GM18502 (cell line): ENCODE measurements at regions not wholly inside any gene's neighbourhood (a gene's known extent, or its start where the extent isn't known, plus 50 kb on each side); places are given as distances from the start of the nearest gene placed in this dataset.

Experiments used
- ATAC-seq: cut with Tn5 transposase; IDR thresholded peaks from one replicate; pipeline ENCODE4 v1.9.1; 2021; ENCODE audit warnings: mild to moderate bottlenecking; ENCODE audit not compliant: unreplicated experiment, poor library complexity

DNA sequence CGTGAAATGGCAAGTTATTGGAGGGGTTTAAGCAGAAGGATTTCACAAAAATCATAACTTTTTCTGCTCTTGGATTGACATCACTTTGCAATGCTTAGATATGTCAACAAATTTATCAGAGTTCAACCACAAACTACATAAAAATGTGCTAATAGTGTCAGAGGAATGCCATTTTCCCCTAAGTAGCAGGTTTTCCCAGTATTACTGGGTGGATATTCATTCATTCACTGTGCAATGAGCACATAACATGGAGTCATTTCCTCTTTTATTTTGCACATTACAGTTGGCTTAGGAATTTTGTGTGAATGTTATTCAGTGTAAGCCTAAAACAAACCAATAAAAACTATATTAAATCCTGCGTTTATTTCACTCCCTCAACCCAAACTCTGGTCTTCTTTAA is 537.3 kb upstream of the MCTP2 start:
- ATAC-seq: no peak

DNA sequence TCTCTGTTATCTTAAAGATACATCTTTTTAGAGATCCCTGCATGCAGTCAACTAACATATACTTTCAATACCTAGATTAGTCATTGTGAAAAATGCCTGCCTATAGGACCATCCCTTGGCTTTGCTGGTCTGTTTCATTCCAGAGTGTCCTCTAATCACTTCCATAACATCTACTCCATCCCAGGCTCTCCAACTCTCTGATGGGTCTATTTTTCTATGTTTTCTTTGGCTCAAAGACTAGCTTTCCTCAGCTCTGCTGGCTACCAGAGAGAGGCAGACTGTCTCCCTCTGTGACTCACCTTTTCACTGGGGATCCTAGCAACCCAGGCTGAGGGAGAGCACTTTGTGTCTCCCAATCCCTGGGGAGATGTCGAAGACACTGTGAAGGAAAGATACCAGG is 547.7 kb upstream of the MCTP2 start:
- no peak for ATAC-seq

DNA sequence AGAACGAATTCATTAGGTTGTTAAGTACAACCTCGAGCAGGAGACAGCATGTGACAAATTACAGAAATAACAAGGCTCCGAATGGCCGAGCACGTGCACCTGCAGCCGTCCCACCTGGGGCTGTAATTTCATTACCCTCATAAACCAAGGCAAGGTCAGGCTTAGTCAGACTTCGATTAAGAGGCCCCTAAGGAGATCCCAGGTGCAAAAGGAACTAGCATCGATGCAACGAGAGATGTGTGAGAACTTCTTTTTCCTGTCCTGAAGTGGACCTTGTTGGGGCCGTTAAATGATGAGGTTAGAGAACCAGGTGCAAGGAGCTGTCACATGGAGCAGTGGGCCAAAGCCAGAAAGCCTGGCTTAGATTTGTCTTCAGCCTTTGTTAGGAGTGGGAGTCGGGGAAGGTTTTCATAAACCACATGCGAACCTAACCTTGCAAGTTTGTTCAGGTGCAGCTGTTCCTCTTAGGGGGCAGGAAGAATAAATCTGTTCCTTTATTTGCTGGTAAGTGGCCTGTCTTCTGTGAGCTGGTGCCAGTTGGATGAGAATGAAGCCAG is 559.9 kb upstream of the MCTP2 start:
- ATAC-seq: no peak

DNA sequence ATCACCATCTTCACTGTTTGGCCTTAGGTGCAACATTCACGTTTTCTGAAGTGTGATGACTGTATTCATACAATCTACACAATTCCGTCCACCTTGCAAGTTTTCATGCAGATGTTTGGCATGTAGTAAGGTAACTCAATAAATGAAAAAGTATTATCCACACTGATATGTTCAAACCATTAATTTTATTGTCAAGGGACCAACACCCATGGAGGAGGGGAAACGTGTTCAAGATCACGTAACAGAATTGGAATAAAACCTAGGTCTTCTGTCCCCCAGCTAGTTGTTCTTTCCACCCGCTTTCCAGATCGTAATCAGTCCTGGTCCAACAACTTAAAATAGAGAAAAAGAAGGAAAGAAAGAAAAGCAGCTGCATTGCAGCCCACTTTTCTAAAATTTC is 560.4 kb upstream of the MCTP2 start:
- no peak for ATAC-seq

DNA sequence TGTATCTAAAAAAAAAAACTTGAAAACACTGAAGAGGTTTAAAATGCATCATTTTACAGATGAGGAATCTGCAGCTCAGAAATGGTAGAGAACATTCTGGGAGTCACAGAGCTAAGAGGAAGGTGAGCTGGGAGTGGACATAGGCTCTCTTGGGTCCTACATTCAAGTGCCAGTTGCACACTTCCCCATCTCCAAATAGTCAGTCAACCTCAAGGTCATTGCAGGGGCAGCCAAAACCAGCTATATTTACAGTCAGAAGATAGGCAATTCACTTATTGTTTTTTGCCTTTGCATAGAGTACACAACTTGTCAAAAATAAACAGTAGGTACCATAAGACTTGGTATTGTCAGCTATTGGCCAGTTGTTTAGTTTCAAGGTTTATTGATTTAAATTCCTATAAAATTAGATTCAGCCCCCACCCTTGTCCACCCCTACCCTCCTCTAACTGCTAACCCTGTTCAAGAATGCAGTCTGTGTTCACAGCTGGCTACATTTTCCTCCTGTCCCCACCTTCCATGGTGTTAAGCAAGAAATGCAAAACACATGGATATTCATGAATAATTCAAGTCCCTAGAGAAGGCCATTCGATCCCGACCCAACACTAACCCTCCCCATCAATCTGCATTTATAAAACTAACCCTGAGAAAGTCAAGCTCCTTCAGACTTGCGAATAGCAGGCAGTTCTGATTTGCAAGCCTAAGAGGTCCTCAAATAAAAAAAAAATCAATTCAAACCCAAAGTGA is 567.0 kb upstream of the MCTP2 start:
- ATAC-seq: no peak

DNA sequence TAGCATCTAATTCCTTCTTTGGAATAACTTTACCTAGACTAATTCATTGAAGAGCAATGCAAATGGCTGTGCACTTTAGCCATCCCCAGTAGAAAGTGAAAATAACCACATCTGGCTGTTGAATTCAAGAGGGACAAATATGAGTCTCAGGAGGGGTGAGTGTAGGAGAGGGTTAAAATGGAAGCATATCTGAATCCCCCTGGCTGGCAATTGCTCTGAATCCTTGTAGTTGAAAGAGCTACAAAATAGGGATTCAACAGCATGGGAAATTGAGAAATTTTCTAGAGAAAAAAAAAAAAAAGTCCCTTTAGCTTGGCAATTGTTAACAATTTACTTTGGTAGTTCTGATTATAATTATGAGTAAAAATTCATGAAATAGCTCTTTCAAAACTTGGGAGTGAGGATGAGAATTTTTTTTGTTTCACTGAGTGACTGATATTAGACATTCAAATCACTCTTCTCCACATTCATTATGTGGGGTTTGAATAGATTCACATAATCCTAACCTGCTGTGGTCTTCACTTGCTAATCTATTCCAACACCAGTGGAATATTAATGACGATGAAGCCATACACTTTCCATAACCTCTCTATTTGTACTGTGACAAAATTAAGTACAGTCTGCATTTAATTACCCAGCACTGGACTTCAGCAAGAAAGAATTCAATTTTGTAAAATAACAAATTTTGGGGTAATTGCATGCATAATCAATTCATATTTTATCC is 569.0 kb upstream of the MCTP2 start:
- ATAC-seq: no peak

DNA sequence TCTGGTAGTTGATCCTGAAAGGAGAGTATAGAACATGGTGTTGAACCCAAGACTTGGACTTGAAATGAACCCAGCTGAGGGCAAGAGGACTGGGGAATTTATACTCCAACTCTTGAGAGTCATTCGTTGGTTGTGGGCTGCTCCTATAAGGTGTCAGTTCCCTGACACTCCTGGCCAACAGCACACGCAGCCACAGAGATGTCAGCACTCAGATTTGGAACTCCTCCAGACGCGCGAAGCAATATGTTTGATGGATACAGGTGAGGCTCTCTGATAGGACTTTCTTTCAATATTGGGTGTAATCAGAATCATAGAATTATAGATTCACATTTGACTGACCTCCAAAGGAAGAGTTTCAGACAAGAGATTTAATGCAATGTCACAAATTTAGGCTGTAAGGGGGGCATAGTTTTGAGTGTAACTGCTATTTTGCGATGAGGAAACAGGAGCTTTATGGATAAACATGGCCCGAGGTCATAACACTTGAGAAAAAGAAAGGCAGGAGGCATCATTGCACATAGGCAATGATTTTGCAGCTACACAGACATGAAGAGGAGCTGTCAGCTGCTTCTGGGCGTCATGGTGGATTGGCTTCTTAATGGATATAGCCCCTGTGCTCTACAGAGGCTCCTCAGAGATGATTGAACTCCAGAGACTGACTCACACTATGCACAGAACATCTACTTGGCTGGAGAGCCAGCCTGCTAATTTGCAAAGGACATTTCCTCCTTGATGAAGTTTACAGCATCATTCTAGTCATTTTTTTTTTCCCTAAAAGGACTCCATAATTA is 569.2 kb upstream of the RGMA start:
- no peak for ATAC-seq

DNA sequence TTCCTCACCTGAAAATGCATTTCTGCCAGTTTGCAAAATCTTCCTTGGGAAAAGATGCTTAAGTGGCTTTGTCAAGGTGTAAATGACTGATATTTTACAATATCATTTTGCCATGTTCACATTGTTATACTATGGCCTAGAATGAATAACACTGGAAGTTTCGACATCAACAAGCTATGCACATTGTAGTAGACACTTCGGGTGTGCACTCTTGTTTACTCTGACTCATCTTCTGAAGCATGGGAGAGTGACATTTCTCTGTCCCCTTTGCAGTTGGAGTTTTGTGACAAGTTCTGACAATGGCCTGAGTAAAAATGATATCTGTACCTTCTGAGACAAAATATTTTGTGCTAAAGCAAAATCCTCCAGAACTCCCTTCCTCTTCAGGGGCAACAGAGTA is 567.0 kb upstream of the RGMA start:
- ATAC-seq: no peak

DNA sequence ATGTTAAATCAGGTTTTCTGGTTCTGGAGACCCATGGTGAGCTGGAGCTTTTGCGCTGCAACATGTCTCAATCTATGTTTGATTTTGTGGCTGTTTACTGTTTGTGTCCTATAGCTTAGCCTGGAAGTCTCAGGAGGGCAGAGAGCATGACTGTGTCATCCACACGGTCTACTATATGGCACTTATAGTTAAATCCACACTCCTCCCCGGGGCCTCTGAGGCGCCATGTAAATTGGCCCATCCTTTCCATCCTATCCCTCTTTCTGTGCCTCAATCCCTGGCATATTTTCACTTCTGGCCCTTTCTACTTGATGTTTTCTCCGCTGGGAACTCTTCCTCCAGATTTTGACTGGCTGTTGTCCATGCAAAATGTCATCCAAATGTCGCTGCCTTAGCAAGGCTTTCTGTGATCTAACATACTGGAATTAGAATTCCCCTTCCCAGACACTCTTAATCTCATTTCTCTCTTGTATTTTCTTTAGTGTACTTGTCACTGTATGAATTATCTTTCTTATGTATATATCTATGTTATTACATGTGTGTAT is 560.8 kb upstream of the RGMA start:
- no peak for ATAC-seq

DNA sequence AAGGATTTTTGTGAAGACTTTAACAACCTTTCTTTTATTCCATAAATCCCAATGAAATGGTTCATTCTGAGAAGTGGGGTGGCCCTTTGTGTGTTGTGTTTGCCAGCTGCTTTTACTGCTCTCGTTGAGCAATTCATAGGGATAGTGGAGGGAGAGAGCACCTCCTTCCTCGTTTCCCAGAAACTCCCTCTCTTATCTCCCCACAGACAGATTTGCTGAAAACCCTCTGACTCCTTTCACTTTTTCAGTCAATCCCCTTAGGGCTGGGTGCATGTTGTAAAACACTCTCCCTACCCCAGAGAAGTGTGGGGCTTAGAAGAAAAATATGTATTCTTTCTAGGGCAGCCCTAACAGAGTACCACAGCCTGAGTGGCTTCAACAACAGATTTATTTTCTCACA is 557.2 kb upstream of the RGMA start:
- no peak for ATAC-seq

DNA sequence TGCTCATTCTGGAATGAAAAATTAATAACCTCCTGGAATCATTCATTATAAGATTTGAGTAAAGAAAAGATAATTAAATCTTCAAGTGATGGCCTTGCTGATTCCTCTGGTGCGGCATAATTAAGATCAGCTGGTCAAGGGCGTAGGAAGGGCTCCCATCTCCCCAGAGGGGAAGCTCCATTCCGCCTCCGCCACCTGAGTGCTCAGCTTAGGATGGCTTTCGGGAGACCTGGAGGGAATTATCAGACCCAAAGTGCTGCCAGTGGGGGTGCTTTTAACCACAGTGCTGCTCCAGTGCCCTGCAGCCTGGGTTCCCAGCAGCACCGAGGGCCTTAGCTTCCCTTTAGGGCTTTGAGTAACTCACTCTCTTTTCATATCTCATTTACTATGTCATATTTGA is 556.6 kb upstream of the RGMA start:
- ATAC-seq: no peak

DNA sequence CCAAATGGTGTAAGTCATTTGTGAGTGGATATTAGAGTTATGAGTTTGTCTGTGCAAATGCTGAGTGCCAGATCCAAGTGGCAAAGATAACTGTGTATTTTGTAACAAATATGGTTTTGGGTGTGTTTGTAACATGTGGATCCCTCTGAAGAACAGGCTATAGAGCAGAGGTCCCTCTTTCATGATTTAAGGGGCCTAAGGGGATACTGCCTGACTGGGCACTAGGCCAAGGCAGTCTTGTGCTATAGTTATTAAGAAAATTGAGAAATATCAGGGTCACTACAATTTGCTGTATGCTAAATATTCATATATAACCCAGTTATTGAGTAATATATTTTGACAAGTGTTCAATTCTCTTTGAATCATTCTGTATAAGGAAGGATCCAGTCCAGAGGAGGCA is 555.6 kb upstream of the RGMA start:
- ATAC-seq: no peak

DNA sequence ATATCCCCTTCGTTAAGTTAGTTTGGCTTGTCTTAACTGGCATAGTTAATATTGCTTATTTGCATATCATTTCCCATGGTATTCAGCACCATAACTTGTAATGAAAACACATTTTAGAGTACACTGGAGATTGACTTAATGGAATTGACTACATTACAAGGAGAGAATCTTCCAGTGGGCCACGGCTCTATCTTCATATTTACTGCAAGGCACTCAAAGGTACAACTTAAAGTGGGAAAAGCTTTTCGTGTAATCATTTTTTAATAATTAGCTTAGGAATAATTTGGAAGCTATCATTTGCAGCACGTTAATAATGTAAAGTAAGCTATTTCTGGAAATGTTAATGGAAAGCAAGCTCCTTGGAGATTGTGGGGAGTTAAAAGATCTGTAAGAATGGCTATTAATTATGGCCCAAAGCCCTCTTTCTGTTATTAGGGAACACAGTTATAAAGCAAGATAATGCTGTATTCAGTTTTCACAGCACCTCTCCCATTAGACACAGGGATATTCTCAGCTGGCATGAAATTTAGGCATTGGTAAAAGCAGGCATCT is 551.5 kb upstream of the RGMA start:
- no peak for ATAC-seq

DNA sequence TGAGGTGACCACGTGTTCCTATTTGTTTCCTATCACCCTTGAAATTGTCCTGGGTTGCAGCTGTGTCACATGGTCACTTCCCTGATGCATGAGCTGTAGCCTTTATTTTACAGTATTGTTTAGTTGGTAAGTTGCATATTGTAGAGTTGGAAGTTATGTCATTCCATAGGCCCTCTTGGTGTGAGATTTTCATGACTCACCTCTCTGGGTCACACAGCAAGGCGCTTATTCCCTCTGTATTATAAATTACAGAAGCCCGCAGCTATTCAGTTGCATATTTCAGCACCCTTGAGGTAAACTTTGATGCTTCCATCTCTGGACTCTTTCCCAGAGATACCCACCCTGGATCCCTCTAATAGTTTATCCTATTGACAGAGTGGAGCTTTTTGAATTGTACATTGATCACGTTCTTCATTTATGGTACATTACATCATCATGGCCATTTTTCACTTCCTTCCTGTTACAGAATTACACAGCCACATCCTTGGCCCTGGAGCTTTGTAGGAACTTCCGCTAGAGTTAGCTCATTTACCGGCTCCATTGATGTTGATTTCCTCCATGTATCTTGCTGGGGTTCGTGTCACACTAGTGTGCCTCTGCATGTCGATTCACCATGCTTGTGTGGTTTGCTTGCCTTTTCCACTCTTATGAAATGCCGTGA is 543.1 kb upstream of the RGMA start:
- no peak for ATAC-seq

DNA sequence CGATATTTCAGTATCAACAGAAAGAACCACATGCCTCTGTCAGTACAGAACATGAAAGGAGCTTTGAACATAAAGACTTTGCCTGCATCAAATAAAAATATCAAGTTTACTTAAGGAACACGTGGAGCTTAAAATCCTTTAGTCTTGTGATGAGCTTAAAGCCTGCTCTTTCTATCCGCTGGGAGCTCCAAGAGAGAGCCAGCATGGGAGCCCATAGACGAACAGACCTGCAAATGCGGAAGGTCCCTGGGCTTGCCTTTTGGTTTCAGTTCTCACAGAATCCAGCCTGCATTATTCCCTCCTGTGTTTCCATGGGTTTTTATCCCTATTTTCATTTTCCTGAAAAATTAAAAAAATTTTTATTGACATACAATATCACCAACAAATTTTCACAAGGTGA is 530.6 kb upstream of the RGMA start:
- ATAC-seq: no peak

DNA sequence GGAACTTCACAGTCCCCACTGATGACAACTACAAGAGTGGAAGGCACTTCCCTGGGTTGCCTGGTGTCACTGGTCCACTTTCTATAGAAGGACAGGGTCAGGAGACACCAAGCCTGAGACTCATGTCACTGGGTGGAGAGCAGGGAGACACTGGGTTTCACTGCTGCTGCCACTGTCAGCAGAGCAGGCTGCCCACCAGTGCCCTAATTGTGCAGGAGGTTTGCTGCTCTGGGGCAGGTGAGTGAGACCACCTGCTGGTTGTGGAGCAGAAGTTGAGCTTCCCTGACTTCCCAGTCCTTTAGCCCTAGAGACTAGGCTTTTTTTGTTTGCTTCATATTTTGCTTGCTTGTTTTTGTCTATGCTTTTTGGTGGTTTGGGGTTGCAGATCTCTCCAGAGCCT is 528.4 kb upstream of the RGMA start:
- ATAC-seq: no peak

DNA sequence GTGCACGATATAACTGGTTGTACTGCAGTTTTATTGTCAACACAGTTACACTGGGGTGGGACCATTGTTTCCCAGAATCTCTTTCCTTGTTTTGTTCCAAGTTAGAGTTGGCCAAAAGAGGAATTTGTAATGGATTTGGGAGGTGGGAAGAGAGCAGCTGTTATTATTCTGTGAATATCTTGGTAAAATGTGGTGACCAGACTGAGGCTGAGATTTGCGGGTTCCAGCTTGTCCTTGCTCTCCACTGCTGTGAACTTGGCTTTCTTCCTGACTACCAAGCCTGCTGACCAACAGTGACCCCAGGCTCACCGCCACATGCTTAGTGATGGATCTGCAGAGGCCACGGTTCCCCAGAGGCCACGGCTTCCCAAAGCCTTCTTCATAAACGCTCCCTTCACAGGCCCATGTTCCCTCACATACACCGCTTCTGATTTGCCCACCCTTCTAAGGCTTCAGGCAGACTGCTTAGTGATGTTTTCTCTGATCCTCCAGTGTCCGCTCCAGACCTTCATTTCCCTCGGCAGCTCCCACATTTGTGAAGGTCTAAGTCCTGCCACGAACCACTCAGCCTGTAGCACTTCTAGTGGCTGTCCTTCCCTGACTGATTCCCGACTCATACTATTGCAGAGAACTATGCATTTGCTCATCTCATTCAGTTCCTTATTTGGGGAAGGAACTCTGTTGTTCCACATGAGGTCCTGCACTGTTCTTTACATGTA is 525.5 kb upstream of the RGMA start:
- ATAC-seq: no peak

DNA sequence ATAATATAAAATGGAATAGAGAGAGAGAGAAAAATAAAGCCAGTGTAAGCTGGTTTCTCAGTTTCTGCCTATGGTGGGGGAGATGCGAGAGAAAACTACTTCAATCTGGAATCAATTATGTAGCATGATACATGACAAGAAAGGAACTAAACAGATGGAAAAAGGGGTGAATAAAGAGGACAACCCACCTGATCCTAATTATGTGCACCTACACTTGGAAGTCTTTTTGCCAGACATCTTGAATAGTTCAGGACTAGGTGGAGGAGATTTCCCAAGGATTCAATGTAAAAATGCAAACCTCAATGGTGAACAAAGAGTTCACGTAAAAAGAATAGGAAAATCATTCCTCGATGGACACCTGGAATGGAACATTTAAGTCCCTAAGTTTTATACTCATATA is 524.4 kb upstream of the RGMA start:
- ATAC-seq: no peak

DNA sequence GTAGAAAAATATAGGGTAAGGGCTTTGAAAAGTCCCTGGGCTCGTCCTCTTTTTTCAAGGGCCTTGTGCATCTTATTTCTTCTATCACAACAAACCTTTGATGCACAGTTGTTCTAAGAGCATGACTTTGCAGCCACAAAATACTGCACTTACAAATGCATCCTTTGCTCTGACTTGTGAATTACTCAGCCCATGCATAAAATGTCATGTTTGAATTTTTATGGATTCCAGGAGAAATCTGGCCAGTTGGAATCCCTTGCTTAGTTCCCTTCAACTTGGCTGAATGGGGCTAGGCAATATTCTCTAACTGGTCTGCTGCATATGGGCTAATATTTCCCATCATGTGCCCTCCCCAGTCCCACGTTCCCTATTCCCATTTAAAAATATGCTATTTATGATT is 523.9 kb upstream of the RGMA start:
- ATAC-seq: no peak
